HG02981 (cell line): ENCODE measurements at regions not wholly inside any gene's neighbourhood (a gene's known extent, or its start where the extent isn't known, plus 50 kb on each side); places are given as distances from the start of the nearest gene placed in this dataset.

Experiments
- ATAC-seq: cut with Tn5 transposase; IDR thresholded peaks from one replicate; pipeline ENCODE4 v1.9.1; 2021; ENCODE audit warnings: mild to moderate bottlenecking, moderate library complexity; ENCODE audit not compliant: unreplicated experiment

DNA sequence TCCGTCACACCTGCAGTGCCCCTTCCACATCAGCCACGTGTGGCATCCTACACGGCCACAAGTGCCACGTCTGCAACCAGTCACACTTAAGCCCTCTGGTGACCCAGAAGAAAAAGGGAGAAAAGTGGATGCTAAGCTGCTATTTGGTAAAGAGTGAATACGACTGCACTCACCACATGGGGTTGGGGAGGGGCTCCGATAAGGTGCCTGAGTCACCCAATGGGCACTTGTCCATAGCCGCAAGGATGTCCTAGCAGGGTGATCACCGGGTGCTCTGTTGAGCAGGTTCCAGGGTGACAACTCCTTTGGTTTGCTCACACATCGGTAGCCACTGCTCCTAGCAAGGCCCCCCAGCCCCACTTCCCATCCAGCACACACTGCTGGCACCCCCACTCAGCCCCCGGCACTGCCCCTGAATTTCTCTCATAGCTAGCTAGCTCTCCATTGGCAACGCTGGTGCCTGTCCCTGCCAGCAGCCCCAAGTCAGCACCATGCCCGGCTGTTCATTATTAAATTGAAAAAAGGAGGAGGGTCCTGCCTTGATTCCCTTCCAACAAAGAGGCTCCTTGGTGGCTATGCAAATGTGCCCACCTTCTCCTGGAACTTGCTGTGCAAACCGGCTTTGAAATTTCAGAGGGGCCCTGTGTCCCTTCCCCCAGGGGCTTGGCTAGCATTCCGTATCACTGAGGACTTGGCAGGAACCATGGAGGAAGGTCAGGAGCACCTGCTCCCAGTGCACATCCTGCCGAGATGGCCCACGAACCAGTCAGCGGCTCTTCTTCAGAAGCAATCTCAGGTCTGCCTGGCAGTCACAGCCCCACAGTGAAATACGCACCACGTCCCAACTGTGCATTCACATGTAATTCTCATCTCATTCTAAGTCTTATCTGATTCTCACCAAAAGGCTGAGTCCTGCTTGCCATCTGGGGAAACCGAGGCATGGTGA, 227.7 kb upstream of the DIO3 start:
- ATAC-seq: no peak

- no peak for ATAC-seq
Observed at GRCh38 chr14:101334656-101335055, 226.6 kb upstream of the DIO3 start.

DNA sequence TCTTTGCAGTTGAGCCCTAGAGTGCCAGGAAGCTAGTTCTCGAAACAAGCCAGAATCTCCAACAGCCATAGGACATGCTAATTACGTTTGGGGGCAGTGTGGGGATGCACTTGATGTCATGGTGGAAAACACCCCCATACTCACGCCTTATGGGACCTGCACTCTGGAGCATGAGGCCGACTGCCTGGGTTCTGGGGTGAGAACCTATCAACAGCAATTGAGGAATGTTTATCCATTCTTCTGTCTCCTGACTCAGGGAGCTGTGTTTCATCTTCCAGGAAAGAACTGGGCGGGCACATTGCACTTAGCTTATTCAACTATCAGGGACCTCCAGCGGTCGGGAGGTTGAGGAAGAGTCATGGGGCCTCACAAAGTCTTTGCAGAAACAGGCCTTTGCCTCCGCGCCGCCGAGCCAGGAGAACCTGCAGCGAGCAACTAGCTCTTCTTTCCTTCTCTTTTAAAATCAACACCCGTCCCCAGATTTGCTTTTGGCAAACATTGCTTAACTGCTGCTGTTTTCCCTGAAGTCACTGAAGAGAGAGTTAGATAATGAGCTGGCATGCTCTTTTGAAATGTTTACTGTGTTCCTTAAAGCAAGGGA, 226.1 kb upstream of the DIO3 start:
- ATAC-seq: no peak

- no peak for ATAC-seq
Observed at GRCh38 chr14:101336183-101336582, 225.1 kb upstream of the DIO3 start.

- ATAC-seq: no peak
Observed at GRCh38 chr14:101337053-101337452, 224.2 kb upstream of the DIO3 start.

DNA sequence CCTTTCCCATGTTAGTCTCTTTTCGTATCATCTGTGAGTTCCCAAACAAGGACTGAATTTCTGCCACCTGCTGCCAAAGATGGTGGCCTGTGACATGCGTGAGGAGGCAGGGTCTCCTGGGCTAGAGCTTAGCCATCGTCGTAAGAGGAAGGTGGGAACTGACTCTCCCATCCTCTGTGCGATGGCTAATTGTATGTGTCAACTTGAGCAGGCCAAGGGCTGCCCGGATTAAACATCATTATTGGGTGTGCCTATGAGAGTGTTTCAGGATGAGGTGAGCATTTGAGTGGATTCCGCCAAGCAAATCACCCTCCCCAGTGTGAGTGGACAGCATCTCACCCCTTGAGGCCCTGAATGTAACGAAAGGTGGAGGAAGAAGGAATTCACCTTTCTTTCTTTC, 220.7 kb upstream of the DIO3 start:
- no peak for ATAC-seq

- no peak for ATAC-seq
Observed at GRCh38 chr14:101347893-101348777, 213.2 kb upstream of the DIO3 start.

DNA sequence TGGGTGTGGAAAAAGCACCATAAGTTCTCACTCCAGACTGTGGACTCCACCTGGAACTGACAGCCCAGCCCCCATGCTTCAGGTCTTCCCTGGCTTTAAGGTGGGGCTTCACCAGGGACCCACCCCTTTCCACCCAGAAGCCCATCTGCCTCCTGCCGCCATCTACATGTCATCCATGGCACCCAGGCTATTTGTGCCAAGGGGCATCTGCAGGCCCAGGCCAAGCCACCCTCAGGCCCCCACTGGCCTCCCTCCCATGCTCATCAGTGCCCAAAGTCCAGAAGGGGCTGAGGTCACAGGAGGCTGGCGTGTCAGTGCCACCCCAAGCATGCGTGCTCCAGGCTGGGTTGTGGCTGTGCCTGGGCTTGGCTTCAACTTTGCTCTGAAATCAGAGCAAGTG, 212.2 kb upstream of the DIO3 start:
- no peak for ATAC-seq

- ATAC-seq: no peak
Observed at GRCh38 chr14:101350021-101350420, 211.3 kb upstream of the DIO3 start.

- ATAC-seq: no peak
Observed at GRCh38 chr14:101350691-101351090, 210.6 kb upstream of the DIO3 start.

GRCh38 chr14:101351146-101351545, 210.1 kb upstream of the DIO3 start:
- no peak for ATAC-seq

- no peak for ATAC-seq
Observed at GRCh38 chr14:101351769-101352168, 209.5 kb upstream of the DIO3 start.

DNA sequence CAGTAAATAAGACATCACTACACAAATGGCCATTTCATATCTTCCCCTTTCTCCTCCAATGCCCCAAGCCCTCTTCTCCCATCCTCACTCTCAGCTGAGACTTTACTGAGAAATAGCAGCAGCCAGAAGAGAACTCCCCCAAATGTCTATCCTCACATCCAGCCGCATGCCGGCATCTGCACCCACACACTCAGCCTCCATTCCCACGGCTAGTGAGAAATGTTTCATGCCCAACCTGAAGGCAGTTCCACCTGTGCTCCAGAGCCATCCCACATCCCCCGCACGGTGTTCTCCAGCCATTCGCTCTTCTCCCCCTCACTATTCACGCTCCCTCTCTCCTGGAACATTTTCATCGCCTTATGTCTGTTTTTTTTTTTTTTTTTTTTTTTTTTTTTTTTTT, 208.7 kb upstream of the DIO3 start:
- ATAC-seq: no peak

DNA sequence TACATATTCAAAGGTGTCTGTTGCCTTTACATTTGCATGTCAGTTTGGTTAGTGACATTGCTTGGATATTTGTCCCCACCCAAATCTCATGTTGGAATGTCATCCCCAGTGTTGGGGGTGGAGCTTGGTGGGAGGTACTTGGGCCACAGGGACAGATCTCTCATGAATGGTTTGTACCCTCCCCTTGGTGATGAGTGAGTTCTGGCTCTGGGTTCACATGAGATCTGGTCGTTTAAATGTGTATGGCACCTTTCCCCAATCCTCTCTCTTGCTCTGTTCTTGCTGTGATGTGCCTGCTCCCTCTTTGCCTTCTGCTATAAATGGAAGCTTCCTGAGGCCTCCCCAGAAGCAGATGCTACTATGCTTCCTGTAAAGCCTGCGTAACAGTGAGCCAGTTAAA, 207.9 kb upstream of the DIO3 start:
- ATAC-seq: no peak

GRCh38 chr14:101354726-101355125, 206.6 kb upstream of the DIO3 start:
- ATAC-seq: no peak

DNA sequence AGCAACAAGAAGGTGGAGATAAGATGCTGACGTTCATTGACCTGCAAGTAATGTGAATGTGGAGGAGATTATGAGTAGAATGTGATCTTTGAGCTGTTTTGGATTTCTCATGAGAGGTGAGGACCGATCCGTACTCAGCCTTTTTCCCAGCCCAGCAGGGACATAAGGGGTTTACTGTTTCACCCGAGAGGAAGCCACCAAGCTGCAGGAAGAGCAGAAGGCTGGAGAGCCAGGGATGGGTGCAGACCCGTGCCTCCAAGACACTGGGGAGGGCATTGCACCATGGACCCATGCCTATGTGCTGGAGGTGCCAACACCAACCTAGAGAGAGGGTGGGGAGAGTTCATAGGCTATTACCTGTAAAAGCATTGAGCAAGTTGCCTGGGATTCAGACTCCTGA, 206.0 kb upstream of the DIO3 start:
- no peak for ATAC-seq

- ATAC-seq: no peak
Observed at GRCh38 chr14:101357038-101357437, 204.3 kb upstream of the DIO3 start.

DNA sequence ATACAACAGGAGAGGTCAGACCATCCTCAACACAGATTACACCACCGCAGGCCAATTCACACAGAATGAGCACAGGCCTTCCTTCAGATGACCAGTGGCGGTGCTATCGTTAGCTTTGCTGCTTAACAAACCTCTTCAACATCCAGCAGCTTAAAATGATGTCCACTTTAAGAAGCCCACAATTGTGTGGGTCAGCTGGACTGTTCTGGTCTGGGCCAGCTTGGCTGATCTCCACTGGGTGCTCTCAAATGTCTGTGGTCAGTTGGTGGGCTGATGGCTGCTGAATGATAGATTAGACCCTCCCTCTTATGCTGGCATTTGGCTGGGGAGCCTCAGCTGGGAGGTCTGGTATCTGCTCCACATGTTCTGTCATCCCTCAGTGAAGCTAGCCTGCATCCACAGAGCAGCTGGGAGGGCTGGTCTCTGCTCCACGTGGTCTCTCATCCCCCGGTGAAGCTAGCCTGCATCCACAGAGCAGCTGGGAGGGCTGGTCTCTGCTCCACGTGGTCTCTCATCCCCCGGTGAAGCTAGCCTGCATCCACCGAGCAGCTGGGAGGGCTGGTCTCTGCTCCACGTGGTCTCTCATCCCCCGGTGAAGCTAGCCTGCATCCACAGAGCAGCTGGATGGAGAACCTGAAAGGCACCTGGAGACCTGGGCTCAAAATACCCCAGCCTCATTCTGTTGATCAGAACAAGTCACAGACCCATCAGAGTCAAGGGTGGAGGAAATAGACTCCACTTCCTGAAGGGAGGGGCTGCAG, 203.6 kb upstream of the DIO3 start:
- no peak for ATAC-seq

- ATAC-seq: no peak
Observed at GRCh38 chr14:101358320-101359125, 202.8 kb upstream of the DIO3 start.
